NOMO-1 treated with dmso at 0.1 percent for 144 hours (cell line): ENCODE measurements at regions not wholly inside any gene's neighbourhood (a gene's known extent, or its start where the extent isn't known, plus 50 kb on each side); places are given as distances from the start of the nearest gene placed in this dataset.
"Not testable (repeated sequence)": the region's sequence is repeated elsewhere in the genome, so short reads cannot be mapped to it uniquely, and the experiment has no call there.

Source experiments
- DNase-seq: peaks from one replicate; lab custom pipeline; 2025; ENCODE audit not compliant: unreplicated experiment; lab: John Stamatoyannopoulos, UW

DNA sequence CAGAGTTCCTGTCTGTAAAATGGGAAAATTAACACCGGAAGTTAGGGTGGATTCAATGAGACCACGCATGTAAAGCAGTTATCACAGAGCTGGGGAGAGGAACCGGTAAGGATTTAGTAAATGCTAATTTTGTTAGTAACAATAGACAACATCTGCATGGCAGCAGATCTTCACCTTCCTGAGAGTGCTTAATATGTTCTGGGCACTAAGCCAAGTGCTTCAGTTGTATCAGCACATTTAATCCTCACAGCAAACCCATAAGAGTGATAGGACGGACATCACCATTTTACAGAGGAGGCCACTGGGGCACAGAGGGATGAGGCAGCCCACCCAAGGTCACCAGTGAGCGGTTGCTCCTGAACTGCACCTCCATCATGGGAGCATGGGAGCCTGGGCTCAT lies 189.4 kb downstream of the WNT5A start:
- DNase-seq: no peak

GRCh38 chr3:55297245-55297644 lies 189.9 kb downstream of the WNT5A start:
- DNase-seq: no peak

DNA sequence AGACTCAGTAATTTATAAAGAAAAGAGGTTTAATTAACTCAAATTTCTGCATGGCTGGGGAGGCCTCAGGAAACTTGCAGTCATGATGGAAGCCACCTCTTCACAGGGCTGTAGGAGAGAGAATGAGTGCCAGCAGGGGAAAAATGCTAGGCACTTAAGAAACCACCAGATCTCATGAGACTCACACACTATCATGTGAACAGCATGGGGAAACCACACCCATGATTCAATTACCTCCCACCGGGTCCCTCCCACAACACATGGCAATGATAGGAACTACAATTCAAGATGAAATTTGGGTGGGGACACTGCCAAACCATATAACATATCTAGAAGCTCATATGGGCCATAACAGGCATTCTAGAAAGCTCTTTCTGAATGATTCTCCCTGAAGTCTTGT lies 190.3 kb downstream of the WNT5A start:
- DNase-seq: no peak

DNA sequence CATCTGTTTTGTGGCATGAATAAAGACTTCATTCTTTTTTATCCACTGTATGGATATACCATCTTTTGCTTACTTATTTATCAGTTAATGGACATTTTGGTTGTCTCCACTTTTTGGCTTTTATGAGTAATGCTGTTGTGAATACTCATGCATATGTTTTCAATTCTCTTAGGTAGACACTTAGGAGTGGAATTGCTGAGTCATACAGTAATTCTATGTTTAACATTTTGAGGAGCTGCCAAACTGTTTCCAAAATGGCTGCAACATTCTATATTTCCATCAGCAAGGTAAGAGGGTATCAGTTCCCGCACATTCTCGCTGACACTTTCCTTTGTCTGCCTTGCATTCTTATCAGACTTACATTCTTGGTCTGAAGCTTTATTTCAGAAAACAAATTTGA lies 191.1 kb downstream of the WNT5A start:
- DNase-seq: no peak

GRCh38 chr3:55294557-55294956 lies 192.5 kb downstream of the WNT5A start:
- DNase-seq: no peak

DNA sequence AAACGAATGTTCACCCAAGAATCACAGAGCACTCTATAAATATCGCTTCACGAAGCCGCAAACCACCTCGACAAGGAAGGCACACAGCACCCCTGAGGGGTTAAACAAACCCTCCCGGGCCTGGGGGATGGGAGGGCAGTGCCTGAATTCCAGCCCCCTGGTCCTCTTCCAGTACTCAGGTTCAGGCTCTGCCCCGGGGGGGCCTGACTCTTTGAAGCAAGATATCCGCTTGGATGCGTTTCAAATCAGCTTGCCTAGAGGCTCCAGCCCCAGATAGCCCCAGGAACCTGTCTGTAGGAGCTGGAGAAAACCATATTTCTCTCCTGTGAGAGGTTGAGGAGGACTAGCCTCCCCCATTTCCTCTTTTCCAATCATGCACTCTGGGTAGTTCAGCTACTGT lies 194.7 kb downstream of the WNT5A start:
- DNase-seq: no peak

DNA sequence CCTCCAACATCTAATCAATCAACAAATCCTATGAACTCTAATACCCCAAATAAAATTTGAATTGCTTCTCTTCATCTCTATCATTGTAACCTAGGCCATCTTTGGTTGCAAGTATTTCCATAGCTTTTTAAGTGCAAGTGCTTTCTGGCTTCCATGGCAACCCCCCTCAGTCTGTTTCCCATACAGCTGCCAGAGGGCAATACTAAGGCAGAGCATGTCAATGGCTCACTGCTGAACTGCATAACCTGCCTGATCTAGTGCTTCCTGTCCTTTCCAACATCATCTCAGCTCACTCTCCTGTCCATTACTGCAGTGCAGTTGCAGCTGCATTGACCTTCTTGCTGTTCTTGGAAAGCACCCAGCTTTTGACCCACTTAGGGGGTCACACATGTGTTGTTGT lies 198.4 kb downstream of the WNT5A start:
- DNase-seq: no peak

DNA sequence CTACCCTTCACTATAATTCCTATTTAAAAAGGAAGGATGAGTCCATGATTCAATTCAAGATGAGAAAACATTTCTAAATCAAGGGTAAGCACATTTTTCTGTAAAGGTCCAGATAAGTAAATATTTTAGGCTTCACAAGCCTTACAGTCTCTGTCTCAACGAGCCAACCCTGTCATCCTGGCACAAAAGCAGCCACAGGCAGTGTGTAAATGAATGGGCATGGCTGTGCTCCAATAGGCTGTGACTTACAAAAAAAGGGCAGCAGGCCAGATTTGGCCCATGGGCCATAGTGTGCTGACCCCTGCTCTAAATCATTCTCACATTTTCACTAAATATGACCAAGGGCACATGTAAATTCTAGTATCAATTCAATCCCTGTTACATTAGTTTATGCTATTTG lies 200.4 kb downstream of the WNT5A start:
- DNase-seq: no peak

- no peak for DNase-seq
Measured at GRCh38 chr3:55285156-55285555, 201.9 kb downstream of the WNT5A start.

GRCh38 chr3:55283441-55283925 lies 203.6 kb downstream of the WNT5A start:
- DNase-seq: no peak

DNA sequence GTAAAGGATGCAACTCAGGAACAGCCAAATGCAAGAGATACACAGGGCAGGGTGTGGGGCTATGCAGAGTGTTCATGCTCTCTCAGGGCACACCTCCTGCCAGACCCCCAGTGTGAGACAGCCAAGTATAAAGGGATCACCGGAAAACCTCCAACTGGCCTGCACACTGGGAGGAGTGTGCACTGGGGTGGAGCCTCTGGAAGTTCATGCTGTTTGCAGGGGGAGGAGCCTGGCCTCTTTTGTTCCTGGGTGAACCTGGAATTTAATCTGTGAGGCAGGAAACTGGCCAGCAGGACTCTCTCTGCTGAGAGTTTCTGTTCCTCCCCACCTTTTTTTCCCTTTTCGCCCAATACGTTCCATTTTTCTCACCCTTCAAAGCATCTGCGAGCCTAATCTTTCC lies 204.1 kb downstream of the WNT5A start:
- DNase-seq: no peak

DNA sequence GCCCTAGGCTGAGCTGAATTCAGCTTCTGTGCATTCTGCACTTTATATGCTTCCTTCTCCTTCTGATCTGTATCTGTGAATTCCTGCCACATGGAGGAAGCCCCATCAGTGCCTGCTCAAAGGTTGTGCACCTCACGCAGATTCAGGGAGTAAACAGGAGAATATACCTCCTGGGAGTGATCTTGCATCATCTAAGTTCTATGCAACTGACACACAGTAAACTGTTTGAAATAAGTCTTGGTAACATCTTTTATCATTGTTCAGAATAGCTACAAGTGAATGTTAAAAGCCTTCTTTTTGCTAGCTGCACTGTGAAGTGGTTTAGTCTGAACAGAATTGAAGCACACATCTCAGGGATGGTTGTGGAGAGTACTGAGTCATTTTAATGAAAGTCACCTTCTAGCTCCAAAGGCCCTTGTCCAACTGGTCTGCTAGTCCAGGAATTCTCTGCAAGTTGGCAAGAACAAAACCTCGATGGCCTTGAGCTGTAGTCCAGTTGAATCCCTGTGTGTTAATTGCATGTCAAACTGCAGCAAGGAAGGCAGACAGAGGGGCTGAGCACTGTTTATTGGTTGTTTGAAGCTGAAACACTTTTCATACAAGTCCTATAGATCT lies 215.0 kb downstream of the WNT5A start:
- DNase-seq: no peak

GRCh38 chr3:55271549-55271948 lies 215.6 kb downstream of the WNT5A start:
- no peak for DNase-seq

GRCh38 chr3:55270976-55271375 lies 216.1 kb downstream of the WNT5A start:
- no peak for DNase-seq

DNA sequence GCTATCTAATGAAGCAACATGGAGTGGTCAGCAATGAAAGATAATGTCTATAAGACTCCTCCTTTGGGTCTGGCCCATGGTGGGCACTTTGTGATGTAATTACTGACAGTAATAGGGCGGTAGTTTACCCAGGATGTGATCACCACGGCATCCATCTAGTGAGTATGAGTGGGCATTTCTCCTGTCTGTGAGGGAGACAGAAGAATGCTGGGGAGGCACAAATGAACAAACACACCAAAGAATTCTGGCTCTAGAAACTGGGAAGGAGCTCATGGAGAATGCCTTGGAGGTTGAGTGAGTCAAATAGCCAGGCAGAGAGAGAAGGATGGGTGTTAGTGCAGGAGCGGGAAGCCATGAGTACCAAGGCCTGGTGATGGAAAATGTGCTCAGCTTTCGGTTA lies 217.5 kb downstream of the WNT5A start:
- no peak for DNase-seq

DNA sequence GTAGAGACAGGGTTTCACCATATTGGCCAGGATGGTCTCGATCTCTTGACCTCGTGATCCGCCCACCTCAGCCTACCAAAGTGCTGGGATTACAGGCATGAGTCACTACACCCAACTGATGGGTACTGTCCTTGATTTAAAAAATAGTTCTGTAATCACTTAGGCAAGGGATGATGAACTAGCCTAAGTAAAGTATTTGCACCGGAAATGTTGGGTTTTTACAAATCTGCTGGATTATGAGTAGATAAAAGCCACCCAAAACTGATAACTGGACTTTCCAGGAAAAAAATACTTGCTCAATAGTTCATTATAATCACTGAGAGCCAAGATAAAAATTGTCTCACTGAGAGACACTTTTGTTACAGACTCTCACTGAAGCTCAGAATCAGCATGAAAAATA lies 218.0 kb downstream of the WNT5A start:
- no peak for DNase-seq

DNA sequence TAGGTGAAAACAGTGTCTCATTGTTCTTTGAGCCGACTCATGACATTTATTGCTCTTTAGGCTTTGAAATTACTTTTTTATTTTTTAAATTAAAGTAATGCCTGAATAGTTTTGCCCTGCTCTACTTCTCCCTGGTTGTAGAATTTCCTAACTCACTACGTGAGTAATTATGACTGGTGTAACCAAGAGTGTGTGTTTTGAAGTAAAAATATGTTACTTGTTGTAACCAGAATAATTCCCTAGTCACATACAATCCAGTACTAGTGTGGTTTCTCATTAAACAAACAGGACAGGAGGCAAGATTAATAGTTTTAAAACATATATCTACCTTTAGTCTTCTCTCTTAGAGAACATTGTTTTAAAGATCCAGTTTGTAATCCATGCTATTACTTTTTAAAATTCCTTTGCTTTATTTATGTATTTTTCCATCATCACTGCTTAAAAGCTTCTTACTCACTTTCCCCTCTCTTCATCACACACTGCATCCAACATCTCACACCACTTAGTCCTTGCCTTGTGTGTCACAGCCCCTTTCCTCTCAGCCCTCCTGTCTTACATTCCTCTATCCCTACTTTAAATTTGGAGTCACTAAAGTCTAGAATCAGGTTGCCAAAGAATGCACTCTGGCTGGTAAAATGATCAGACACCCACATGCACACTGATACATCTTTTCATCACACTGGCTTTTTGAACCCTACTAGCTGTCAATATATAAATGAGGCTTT lies 219.7 kb downstream of the WNT5A start:
- DNase-seq: no peak

- DNase-seq: no peak
Measured at GRCh38 chr3:55264919-55265318, 222.2 kb downstream of the WNT5A start.

- no peak for DNase-seq
Measured at GRCh38 chr3:55252921-55253320, 234.2 kb downstream of the WNT5A start.

DNA sequence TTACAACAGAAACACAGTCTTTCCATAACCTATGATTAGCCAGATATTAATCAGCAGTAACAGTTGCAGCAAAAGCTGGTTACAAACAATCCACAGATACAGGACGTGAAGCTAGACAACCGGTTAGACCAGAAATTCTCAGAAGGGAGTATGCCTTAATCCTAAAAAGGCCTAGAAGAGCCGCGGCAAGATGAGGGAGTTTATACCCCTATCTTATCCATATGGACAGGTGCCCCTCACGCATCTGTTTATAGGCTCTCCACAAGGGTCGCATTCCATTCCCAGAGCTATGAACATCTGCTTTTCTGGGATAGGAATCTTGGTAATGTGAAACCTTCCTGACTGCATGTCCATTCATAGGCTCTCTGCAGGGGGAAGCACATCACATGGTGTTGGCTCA lies 237.9 kb downstream of the WNT5A start:
- not testable (repeated sequence) for DNase-seq

DNA sequence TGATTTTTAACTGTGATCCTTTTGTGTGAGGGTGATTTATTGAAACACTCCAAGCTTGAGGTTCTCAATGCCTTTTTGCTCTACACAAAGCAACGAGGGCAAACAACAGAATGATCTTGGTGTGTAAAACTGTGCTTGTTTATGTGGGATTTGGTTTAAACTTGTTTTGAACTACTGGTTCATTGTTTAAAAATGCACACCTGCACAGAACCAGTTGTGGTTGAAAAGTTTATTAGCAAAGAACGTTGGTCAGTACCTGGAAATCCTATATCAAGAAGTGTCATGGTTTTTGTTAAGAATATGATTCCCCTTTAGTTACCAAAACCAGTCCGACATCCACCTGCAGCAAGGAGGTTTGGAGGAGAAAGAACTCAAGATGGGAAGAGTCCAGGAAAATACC lies 239.4 kb downstream of the WNT5A start:
- DNase-seq: no peak

- DNase-seq: no peak
Measured at GRCh38 chr3:55246033-55246432, 241.1 kb downstream of the WNT5A start.

DNA sequence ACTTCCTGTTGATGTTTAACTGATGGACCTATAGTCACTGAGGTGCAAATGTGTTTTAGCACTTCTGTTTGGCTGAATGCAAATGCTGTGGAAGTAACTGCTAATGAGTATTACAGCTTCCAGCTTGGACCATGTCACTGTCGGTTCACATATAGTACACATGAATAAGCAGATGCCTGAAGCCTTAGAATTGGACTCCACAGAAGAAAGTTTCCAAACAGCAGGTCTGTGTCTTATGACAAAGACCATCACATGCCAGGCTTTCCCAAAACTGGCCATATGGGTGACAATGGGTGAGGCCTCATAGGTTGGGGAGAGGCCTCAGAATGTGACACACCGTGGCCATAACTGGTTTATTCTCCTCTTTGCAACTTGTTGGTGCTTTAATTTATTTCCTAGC lies 241.8 kb downstream of the WNT5A start:
- no peak for DNase-seq
